ENCODE measurements at regions not wholly inside any gene's neighbourhood (a gene's known extent, or its start where the extent isn't known, plus 50 kb on each side); places are given as distances from the start of the nearest gene placed in this dataset.

GRCh38 chr4:181611946-181612600 lies 631.1 kb upstream of the TENM3 start:
- Histone ChIP-seq H3K9ac (ENCODE audit: low read depth, low read length) (no peak overlapping the region), H3K56ac (ENCODE audit: extremely low read depth, insufficient read depth, low read length) (no peak overlapping the region), H3K4me2 (ENCODE audit: low read depth, low read length) (no peak overlapping the region), H3K4ac (ENCODE audit: low read depth, low read length) (no peak overlapping the region), H3K4me1 (ENCODE audit: control insufficient read depth, insufficient read depth, low read length) (peaks cover 2% of the 10 kb centered on the region), H3K27me3 (ENCODE audit: control insufficient read depth, insufficient read depth, low read length) (no peaks in the 10 kb centered on the region), H3K36me3 (ENCODE audit: control insufficient read depth, insufficient read depth, low read length) (no peaks in the 10 kb centered on the region), H2BK120ac (ENCODE audit: low read depth, low read length) (no peak overlapping the region), H3K23ac (ENCODE audit: low read depth, low read length) (no peak overlapping the region), H2AFZ (replicated peaks; ENCODE audit: low read length, poor library complexity) (no peak overlapping the region), H2AK5ac (ENCODE audit: low read depth, low read length) (no peak overlapping the region), H3K18ac (ENCODE audit: low read depth, low read length) (no peak overlapping the region), H2BK15ac (ENCODE audit: low read depth, low read length) (no peak overlapping the region), H3K79me1 (ENCODE audit: low read depth in 1 of 2, low read length in 2 of 2) (no peaks in the 10 kb centered on the region), H2BK20ac (ENCODE audit: low read depth, low read length) (no peak overlapping the region), H3K9me3 (ENCODE audit: control insufficient read depth, insufficient read depth, low read length) (no peaks in the 10 kb centered on the region), H3K4me3 (ENCODE audit: insufficient read depth, low read depth, low read length) (no peak overlapping the region), H2AK9ac (replicated peaks; ENCODE audit: low read depth, low read length, poor library complexity) (no peak overlapping the region), H3K9me1 (ENCODE audit: insufficient read depth, low read length) (no peaks in the 10 kb centered on the region), H4K5ac (ENCODE audit: low read depth, low read length) (no peak overlapping the region), H2BK5ac (ENCODE audit: low read depth, low read length, poor library complexity, severe bottlenecking) (no peak overlapping the region), H4K8ac (ENCODE audit: low read depth in 2 of 2, low read length in 2 of 2) (no peak overlapping the region), H4K20me1 (ENCODE audit: insufficient read depth, low read length) (no peaks in the 10 kb centered on the region), H3K14ac (replicated peaks; ENCODE audit: low read depth, low read length) (no peak overlapping the region), H4K91ac (ENCODE audit: insufficient read depth, low read depth, low read length) (no peak overlapping the region), H3K27ac (ENCODE audit: insufficient read depth, low read length) (no peak overlapping the region)
- POLR2A ChIA-PET (ENCODE audit: unreplicated experiment): no interaction called here
- no TSS peak for BruUV-seq (replicated peaks)
- dilution Hi-C loops (cut with HindIII; ENCODE audit: low sequenced_read_pairs, unreplicated experiment): no loop called here
- DNase-seq (no peak), ATAC-seq (ENCODE audit: low read depth) (no peak)
- intact Hi-C loops (cut with micrococcal nuclease): no loop called here
- CTCF ChIA-PET: interaction anchor here (0.6 kb wide), 2 partner anchors 187 to 1705 kb away, joined by 3 to 5 read pairs; no protein-coding TSS in a partner anchor
- WGBS, 2 experiments (ENCODE audit: extremely low coverage in 2 of 2, insufficient read length in 1 of 2): 57% methylated on average over 4 of the region's 8 CpGs; no CpG with 5 or more reads in 1 of the 2 experiments
- in situ Hi-C loops (cut with MboI; ENCODE audit: low sequenced_read_pairs): no loop called here
- no peak for TF ChIP-seq SMC3 (IDR thresholded peaks at IDR 0.05; ENCODE audit: low read depth, low read length)
- no peak for TF ChIP-seq CHD1 (IDR thresholded peaks at IDR 0.05; ENCODE audit: low read depth, low read length)
- no peak for TF ChIP-seq POLR2A (IDR thresholded peaks at IDR 0.05; ENCODE audit: low read depth, low read length)
- no peak for TF ChIP-seq MAFK (IDR thresholded peaks at IDR 0.05; ENCODE audit: low read depth, low read length)
- no peak for TF ChIP-seq BHLHE40 (IDR thresholded peaks at IDR 0.05; ENCODE audit: low read depth, low read length)
- no peak for TF ChIP-seq RFX5 (IDR thresholded peaks at IDR 0.05; ENCODE audit: low read depth, low read length)
- no peak for TF ChIP-seq RAD21 (IDR thresholded peaks at IDR 0.05; ENCODE audit: low read length)
- no peak for TF ChIP-seq MAZ (IDR thresholded peaks at IDR 0.05; ENCODE audit: borderline replicate concordance, low read depth, low read length)
- no peak for TF ChIP-seq NFE2L2 (IDR thresholded peaks at IDR 0.05; ENCODE audit: low read depth, low read length)

Data from IMR-90 (cell line).